HL-60 (cell line): ENCODE measurements at regions not wholly inside any gene's neighbourhood (a gene's known extent, or its start where the extent isn't known, plus 50 kb on each side); places are given as distances from the start of the nearest gene placed in this dataset.
"Not testable (repeated sequence)": the region's sequence is repeated elsewhere in the genome, so short reads cannot be mapped to it uniquely, and the experiment has no call there.

Experiments
- DNase-seq, 2 experiments: peaks; one replicate each; pipeline ENCODE4 v3.0.0-alpha.2; 2010 to 2020; ENCODE audit warnings: low read depth in 1 of 2, low spot score in 1 of 2
- H3K27ac ChIP-seq: fragments of 250-450 bp; sonication (Bioruptor Pico); replicated peaks from 2 replicates; pipeline ENCODE4 v1.5.1; 2020; ENCODE audit warnings: mild to moderate bottlenecking, moderate library complexity
- H3K27me3 ChIP-seq: fragments of 250-450 bp; sonication (Bioruptor Pico); 2 replicates; pipeline ENCODE4 v1.5.1; 2021; ENCODE audit warnings: mild to moderate bottlenecking, moderate library complexity; ENCODE audit not compliant: insufficient read depth, poor library complexity, severe bottlenecking
- H3K4me3 ChIP-seq: replicated peaks from 2 replicates; pipeline ENCODE4 v1.5.1; 2011; ENCODE audit warnings: mild to moderate bottlenecking, control low read depth, low read length; ENCODE audit not compliant: insufficient read depth
- GABPA ChIP-seq: IDR thresholded peaks from 2 replicates; pipeline ENCODE4 v1.6.1; 2012; ENCODE audit warnings: low read depth
- POLR2AphosphoS5 ChIP-seq: IDR thresholded peaks from 2 replicates; pipeline ENCODE4 v1.6.1; 2012; ENCODE audit warnings: low read depth
- SPI1 ChIP-seq: IDR thresholded peaks from 2 replicates; pipeline ENCODE4 v1.6.1; 2012; ENCODE audit warnings: low read depth, mild to moderate bottlenecking, borderline replicate concordance
- TF ChIP-seq, protein P1 (sequence below): IDR thresholded peaks from one replicate; pipeline ENCODE4 v1.5.1; 2011; ENCODE audit warnings: low read length, control low read depth, inconsistent platforms; ENCODE audit not compliant: insufficient read depth
- TF ChIP-seq, protein P2 (sequence below): IDR thresholded peaks from 2 replicates; pipeline ENCODE4 v1.6.1; 2012; ENCODE audit warnings: low read depth; ENCODE audit not compliant: insufficient replicate concordance

GRCh38 chr5:163735069-163735468 is 229.7 kb downstream of the MAT2B start:
- TF ChIP-seq POLR2AphosphoS5: no peak
- Histone ChIP-seq H3K27me3 (no peaks in the 10 kb centered on the region), H3K4me3 (no peak overlapping the region), H3K27ac (no peak overlapping the region)
- DNase-seq: no peak

DNA sequence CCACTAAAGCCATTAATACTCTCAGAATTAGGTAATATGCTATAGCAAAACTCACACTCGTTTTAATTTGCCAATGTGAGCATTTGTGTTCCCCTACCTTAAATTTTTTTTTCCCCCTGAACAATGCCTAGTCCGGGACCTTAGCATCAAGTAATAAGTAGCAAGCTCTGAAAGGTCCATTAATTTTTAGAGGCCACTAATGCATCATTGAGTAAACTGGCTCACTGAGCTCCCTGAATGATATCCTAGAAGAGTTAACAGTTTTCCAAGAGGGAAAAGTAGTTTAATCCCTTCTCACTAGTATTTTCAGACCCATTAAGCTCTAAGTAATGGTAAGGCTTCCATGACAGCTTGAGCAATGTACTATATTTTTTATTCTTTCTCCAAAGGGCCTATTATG is 242.2 kb downstream of the MAT2B start:
- DNase-seq: no peak

GRCh38 chr5:163748934-163749333 is 243.5 kb downstream of the MAT2B start:
- no peak for DNase-seq
- H3K4me3 ChIP-seq: no peak overlapping the region
- TF ChIP-seq, protein P1, sequence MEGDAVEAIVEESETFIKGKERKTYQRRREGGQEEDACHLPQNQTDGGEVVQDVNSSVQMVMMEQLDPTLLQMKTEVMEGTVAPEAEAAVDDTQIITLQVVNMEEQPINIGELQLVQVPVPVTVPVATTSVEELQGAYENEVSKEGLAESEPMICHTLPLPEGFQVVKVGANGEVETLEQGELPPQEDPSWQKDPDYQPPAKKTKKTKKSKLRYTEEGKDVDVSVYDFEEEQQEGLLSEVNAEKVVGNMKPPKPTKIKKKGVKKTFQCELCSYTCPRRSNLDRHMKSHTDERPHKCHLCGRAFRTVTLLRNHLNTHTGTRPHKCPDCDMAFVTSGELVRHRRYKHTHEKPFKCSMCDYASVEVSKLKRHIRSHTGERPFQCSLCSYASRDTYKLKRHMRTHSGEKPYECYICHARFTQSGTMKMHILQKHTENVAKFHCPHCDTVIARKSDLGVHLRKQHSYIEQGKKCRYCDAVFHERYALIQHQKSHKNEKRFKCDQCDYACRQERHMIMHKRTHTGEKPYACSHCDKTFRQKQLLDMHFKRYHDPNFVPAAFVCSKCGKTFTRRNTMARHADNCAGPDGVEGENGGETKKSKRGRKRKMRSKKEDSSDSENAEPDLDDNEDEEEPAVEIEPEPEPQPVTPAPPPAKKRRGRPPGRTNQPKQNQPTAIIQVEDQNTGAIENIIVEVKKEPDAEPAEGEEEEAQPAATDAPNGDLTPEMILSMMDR: no peak
- TF ChIP-seq, protein P2, sequence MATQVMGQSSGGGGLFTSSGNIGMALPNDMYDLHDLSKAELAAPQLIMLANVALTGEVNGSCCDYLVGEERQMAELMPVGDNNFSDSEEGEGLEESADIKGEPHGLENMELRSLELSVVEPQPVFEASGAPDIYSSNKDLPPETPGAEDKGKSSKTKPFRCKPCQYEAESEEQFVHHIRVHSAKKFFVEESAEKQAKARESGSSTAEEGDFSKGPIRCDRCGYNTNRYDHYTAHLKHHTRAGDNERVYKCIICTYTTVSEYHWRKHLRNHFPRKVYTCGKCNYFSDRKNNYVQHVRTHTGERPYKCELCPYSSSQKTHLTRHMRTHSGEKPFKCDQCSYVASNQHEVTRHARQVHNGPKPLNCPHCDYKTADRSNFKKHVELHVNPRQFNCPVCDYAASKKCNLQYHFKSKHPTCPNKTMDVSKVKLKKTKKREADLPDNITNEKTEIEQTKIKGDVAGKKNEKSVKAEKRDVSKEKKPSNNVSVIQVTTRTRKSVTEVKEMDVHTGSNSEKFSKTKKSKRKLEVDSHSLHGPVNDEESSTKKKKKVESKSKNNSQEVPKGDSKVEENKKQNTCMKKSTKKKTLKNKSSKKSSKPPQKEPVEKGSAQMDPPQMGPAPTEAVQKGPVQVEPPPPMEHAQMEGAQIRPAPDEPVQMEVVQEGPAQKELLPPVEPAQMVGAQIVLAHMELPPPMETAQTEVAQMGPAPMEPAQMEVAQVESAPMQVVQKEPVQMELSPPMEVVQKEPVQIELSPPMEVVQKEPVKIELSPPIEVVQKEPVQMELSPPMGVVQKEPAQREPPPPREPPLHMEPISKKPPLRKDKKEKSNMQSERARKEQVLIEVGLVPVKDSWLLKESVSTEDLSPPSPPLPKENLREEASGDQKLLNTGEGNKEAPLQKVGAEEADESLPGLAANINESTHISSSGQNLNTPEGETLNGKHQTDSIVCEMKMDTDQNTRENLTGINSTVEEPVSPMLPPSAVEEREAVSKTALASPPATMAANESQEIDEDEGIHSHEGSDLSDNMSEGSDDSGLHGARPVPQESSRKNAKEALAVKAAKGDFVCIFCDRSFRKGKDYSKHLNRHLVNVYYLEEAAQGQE: no peak
- TF ChIP-seq SPI1 (no peak), GABPA (no peak), POLR2AphosphoS5 (no peak)
- H3K27ac ChIP-seq: no peak overlapping the region
- H3K27me3 ChIP-seq: no peaks in the 10 kb centered on the region

More for the DNA sequence above, 242.2 kb downstream of the MAT2B start:
- Histone ChIP-seq H3K27me3 (no peaks in the 10 kb centered on the region), H3K27ac (no peak overlapping the region), H3K4me3 (no peak overlapping the region)
- TF ChIP-seq POLR2AphosphoS5 (no peak), GABPA (no peak), SPI1 (no peak)
- TF ChIP-seq, protein P2: no peak
- TF ChIP-seq, protein P1: no peak

GRCh38 chr5:163750415-163750814 is 245.0 kb downstream of the MAT2B start:
- not testable (repeated sequence) for H3K27ac ChIP-seq, DNase-seq, H3K27me3 ChIP-seq, H3K4me3 ChIP-seq

DNA sequence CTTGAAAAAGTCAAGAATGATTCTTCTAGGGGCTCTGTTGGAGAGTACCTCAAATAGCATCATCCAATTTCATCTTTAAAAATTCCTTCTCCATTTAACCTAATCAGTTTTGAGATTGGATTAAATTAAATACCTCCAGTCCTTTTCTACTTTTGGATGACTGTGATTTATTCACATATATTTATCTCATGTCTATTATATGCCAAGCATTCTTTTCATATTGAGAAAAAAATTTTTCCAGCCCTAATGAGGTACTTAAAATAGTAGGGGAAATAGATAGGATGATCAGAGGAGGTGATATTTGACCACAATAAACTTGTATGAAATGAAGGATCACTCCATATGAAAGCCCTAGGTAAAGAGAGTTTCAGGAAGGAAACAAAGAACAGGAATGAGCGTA is 250.1 kb downstream of the MAT2B start:
- DNase-seq: no peak
- H3K4me3 ChIP-seq: no peak overlapping the region
- no peaks in the 10 kb centered on the region for H3K27me3 ChIP-seq
- no peak for TF ChIP-seq GABPA
- TF ChIP-seq SPI1: no peak
- TF ChIP-seq, protein P2: no peak
- no peak for TF ChIP-seq POLR2AphosphoS5
- TF ChIP-seq, protein P1: no peak
- H3K27ac ChIP-seq: no peak overlapping the region
